GM12878 (cell line): ENCODE measurements at regions not wholly inside any gene's neighbourhood (a gene's known extent, or its start where the extent isn't known, plus 50 kb on each side); places are given as distances from the start of the nearest gene placed in this dataset.

Source experiments
- BACH1 ChIP-seq: fragments of 450-650 bp; IDR thresholded peaks from 2 replicates; pipeline ENCODE4 v1.6.1; 2017; ENCODE audit warnings: mild to moderate bottlenecking, borderline replicate concordance
- CHD2 ChIP-seq: IDR thresholded peaks from 2 replicates; pipeline ENCODE4 v1.6.1; 2011; ENCODE audit warnings: low read depth, low read length, improper control_type of control experiment, borderline replicate concordance
- CTCF ChIP-seq, 3 experiments: IDR thresholded peaks in 2 of 3; conservative IDR thresholded peaks in 1 of 3; 2 replicates each; pipeline ENCODE4 v1.5.1; 2011; ENCODE audit warnings: low read depth in 3 of 3, low read length in 3 of 3, mild to moderate bottlenecking in 3 of 3, control low read depth in 2 of 3, moderate library complexity in 2 of 3, inconsistent platforms in 1 of 3, mixed read lengths in 1 of 3; ENCODE audit not compliant: control insufficient read depth in 2 of 3, insufficient read depth in 1 of 3; ENCODE audit errors: extremely low read depth in 1 of 3
- MXI1 ChIP-seq: fragments of 150-350 bp; IDR thresholded peaks from 2 replicates; pipeline ENCODE4 v1.6.1; 2011; ENCODE audit warnings: low read depth, mild to moderate bottlenecking, inconsistent platforms, low read length, improper control_type of control experiment
- POLR2A ChIP-seq: IDR thresholded peaks from 2 replicates; pipeline ENCODE4 v1.6.1; 2011; ENCODE audit warnings: low read depth, mild to moderate bottlenecking, low read length
- SMARCA5 ChIP-seq: fragments of 450-650 bp; IDR thresholded peaks from 2 replicates; pipeline ENCODE4 v1.6.1; 2017; ENCODE audit warnings: mild to moderate bottlenecking
- TF ChIP-seq, protein P1 (sequence below): fragments of 450-650 bp; IDR thresholded peaks from 2 replicates; pipeline ENCODE4 v1.6.1; 2017; ENCODE audit warnings: antibody characterized with exemption, mild to moderate bottlenecking, moderate library complexity
- TF ChIP-seq, protein P2 (sequence below): IDR thresholded peaks from 2 replicates; pipeline ENCODE4 v1.6.1; 2012; ENCODE audit warnings: low read length, inconsistent platforms
- TF ChIP-seq, protein P3 (sequence below): IDR thresholded peaks from 2 replicates; pipeline ENCODE4 v1.6.1; 2012; ENCODE audit warnings: mild to moderate bottlenecking, low read depth, low read length
- TF ChIP-seq, protein P4 (sequence below): IDR thresholded peaks from 2 replicates; pipeline ENCODE4 v1.6.1; 2011; ENCODE audit warnings: mild to moderate bottlenecking, low read depth, low read length, moderate library complexity; ENCODE audit not compliant: insufficient replicate concordance

DNA sequence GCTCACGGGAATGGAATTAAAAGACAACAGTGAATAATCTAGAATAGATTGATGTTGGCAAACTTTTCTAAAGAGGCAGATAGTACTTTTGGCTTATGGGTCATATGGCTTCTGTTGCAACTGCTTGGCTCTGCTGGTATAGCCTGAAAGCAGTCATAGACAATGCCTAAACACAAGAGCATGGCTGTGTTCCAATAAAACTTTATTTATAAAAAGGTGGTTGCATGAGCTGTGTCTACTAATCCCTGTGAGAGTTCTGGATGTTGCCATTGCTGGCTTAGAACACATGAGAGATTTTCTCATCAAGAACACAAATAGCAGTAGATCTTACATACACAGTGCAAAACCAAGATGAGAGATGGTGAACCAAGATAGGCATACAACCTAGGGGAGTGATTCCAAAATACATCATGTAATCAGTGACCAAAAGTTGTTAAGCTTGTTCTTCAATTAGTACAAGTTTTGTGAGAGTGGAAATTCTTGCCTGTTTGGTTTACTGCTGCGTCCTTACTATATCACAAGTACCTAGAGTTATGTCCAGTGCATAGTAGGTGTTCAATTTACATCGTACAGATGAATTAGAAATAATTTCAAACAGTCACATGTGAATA lies 380.0 kb downstream of the METTL4 start:
- TF ChIP-seq SMARCA5 = no peak
- TF ChIP-seq CTCF (IDR thresholded peaks at IDR 0.05 in 2 of 3, conservative IDR thresholded peaks at IDR 0.05 in 1 of 3; ENCODE audit: control insufficient read depth in 2 of 3, extremely low read depth in 1 of 3, insufficient read depth in 1 of 3, low read depth in 3 of 3, low read length in 3 of 3) = no peak
- no peak for TF ChIP-seq BACH1
- TF ChIP-seq CHD2 = no peak
- TF ChIP-seq, protein P1, sequence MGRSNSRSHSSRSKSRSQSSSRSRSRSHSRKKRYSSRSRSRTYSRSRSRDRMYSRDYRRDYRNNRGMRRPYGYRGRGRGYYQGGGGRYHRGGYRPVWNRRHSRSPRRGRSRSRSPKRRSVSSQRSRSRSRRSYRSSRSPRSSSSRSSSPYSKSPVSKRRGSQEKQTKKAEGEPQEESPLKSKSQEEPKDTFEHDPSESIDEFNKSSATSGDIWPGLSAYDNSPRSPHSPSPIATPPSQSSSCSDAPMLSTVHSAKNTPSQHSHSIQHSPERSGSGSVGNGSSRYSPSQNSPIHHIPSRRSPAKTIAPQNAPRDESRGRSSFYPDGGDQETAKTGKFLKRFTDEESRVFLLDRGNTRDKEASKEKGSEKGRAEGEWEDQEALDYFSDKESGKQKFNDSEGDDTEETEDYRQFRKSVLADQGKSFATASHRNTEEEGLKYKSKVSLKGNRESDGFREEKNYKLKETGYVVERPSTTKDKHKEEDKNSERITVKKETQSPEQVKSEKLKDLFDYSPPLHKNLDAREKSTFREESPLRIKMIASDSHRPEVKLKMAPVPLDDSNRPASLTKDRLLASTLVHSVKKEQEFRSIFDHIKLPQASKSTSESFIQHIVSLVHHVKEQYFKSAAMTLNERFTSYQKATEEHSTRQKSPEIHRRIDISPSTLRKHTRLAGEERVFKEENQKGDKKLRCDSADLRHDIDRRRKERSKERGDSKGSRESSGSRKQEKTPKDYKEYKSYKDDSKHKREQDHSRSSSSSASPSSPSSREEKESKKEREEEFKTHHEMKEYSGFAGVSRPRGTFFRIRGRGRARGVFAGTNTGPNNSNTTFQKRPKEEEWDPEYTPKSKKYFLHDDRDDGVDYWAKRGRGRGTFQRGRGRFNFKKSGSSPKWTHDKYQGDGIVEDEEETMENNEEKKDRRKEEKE = no peak
- no peak for TF ChIP-seq MXI1
- TF ChIP-seq, protein P2, sequence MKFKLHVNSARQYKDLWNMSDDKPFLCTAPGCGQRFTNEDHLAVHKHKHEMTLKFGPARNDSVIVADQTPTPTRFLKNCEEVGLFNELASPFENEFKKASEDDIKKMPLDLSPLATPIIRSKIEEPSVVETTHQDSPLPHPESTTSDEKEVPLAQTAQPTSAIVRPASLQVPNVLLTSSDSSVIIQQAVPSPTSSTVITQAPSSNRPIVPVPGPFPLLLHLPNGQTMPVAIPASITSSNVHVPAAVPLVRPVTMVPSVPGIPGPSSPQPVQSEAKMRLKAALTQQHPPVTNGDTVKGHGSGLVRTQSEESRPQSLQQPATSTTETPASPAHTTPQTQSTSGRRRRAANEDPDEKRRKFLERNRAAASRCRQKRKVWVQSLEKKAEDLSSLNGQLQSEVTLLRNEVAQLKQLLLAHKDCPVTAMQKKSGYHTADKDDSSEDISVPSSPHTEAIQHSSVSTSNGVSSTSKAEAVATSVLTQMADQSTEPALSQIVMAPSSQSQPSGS = no peak
- TF ChIP-seq, protein P3, sequence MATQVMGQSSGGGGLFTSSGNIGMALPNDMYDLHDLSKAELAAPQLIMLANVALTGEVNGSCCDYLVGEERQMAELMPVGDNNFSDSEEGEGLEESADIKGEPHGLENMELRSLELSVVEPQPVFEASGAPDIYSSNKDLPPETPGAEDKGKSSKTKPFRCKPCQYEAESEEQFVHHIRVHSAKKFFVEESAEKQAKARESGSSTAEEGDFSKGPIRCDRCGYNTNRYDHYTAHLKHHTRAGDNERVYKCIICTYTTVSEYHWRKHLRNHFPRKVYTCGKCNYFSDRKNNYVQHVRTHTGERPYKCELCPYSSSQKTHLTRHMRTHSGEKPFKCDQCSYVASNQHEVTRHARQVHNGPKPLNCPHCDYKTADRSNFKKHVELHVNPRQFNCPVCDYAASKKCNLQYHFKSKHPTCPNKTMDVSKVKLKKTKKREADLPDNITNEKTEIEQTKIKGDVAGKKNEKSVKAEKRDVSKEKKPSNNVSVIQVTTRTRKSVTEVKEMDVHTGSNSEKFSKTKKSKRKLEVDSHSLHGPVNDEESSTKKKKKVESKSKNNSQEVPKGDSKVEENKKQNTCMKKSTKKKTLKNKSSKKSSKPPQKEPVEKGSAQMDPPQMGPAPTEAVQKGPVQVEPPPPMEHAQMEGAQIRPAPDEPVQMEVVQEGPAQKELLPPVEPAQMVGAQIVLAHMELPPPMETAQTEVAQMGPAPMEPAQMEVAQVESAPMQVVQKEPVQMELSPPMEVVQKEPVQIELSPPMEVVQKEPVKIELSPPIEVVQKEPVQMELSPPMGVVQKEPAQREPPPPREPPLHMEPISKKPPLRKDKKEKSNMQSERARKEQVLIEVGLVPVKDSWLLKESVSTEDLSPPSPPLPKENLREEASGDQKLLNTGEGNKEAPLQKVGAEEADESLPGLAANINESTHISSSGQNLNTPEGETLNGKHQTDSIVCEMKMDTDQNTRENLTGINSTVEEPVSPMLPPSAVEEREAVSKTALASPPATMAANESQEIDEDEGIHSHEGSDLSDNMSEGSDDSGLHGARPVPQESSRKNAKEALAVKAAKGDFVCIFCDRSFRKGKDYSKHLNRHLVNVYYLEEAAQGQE = no peak
- TF ChIP-seq, protein P4, sequence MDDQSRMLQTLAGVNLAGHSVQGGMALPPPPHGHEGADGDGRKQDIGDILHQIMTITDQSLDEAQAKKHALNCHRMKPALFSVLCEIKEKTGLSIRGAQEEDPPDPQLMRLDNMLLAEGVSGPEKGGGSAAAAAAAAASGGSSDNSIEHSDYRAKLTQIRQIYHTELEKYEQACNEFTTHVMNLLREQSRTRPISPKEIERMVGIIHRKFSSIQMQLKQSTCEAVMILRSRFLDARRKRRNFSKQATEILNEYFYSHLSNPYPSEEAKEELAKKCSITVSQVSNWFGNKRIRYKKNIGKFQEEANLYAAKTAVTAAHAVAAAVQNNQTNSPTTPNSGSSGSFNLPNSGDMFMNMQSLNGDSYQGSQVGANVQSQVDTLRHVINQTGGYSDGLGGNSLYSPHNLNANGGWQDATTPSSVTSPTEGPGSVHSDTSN = no peak
- TF ChIP-seq POLR2A = no peak
